Neural cell (in vitro differentiated cells): ENCODE measurements at regions not wholly inside any gene's neighbourhood (a gene's known extent, or its start where the extent isn't known, plus 50 kb on each side); places are given as distances from the start of the nearest gene placed in this dataset.

Source experiments
- H2AFZ ChIP-seq: fragments of 200-600, 300-800 bp; sonication (generic), shearing (Covaris generic); 2 replicates; pipeline ENCODE4 v1.6.0; 2014; ENCODE audit warnings: low read depth, mild to moderate bottlenecking, antibody characterized with exemption, low read length, moderate library complexity
- H3F3A ChIP-seq: fragments of 200-600 bp; shearing (Covaris generic); 2 replicates; pipeline ENCODE4 v1.6.1; 2016; ENCODE audit warnings: mild to moderate bottlenecking, moderate library complexity, mixed read lengths, antibody characterized with exemption, low read length; ENCODE audit not compliant: insufficient read depth, poor library complexity, severe bottlenecking
- H3K27ac ChIP-seq: fragments of 200-600, 300-800 bp; sonication (generic), shearing (Covaris generic); 2 replicates; pipeline ENCODE4 v1.5.1; 2014; ENCODE audit warnings: mild to moderate bottlenecking, low read length, moderate library complexity
- H3K27me3 ChIP-seq: fragments of 300-800, 200-600 bp; sonication (generic), shearing (Covaris generic); 2 replicates; pipeline ENCODE4 v1.6.0; 2014; ENCODE audit warnings: mild to moderate bottlenecking, low read depth, low read length, moderate library complexity; ENCODE audit not compliant: insufficient read depth
- H3K36me3 ChIP-seq: fragments of 300-800, 200-600 bp; sonication (generic), shearing (Covaris generic); 2 replicates; pipeline ENCODE4 v1.5.1; 2014; ENCODE audit warnings: mild to moderate bottlenecking, antibody characterized with exemption, low read length, moderate library complexity; ENCODE audit not compliant: insufficient read depth
- H3K4me2 ChIP-seq: fragments of 300-800, 200-600 bp; sonication (generic), shearing (Covaris generic); 2 replicates; pipeline ENCODE4 v1.6.0; 2014; ENCODE audit warnings: mild to moderate bottlenecking, low read length
- H3K4me3 ChIP-seq: fragments of 300-800, 200-600 bp; sonication (generic), shearing (Covaris generic); 2 replicates; pipeline ENCODE4 v1.5.1; 2014; ENCODE audit warnings: mild to moderate bottlenecking, low read length, moderate library complexity
- H3K79me2 ChIP-seq: fragments of 200-600 bp; shearing (Covaris generic); replicated peaks from 2 replicates; pipeline ENCODE4 v1.6.0; 2014; ENCODE audit warnings: mild to moderate bottlenecking, low read length, moderate library complexity; ENCODE audit not compliant: insufficient read depth
- H3K9ac ChIP-seq: fragments of 300-800, 200-600 bp; sonication (generic), shearing (Covaris generic); 2 replicates; pipeline ENCODE4 v1.6.1; 2016; ENCODE audit warnings: mild to moderate bottlenecking, low read length, mixed read lengths
- H3K9me2 ChIP-seq: fragments of 200-600 bp; shearing (Covaris generic); 2 replicates; pipeline ENCODE4 v1.6.1; 2016; ENCODE audit warnings: mild to moderate bottlenecking, low read length, mixed read lengths; ENCODE audit not compliant: insufficient read depth
- H3K9me3 ChIP-seq: fragments of 200-600, 300-800 bp; sonication (generic), shearing (Covaris generic); 2 replicates; pipeline ENCODE4 v1.6.1; 2016; ENCODE audit warnings: mild to moderate bottlenecking, mixed run types, low read length, moderate library complexity, mixed read lengths
- H4K20me1 ChIP-seq: fragments of 200-600 bp; shearing (Covaris generic); 2 replicates; pipeline ENCODE4 v1.6.1; 2016; ENCODE audit warnings: mild to moderate bottlenecking, mixed run types; ENCODE audit not compliant: insufficient read depth
- CTCF ChIP-seq: fragments of 450-650 bp; IDR thresholded peaks from 2 replicates; pipeline ENCODE4 v1.5.1; 2014; ENCODE audit warnings: antibody characterized with exemption, mild to moderate bottlenecking, moderate library complexity; ENCODE audit not compliant: poor library complexity, severe bottlenecking
- EP300 ChIP-seq: fragments of 450-650 bp; conservative IDR thresholded peaks from 2 replicates; pipeline ENCODE4 v1.6.1; 2014; ENCODE audit warnings: antibody characterized with exemption, mild to moderate bottlenecking, moderate library complexity; ENCODE audit not compliant: poor library complexity, severe bottlenecking
- EZH2 ChIP-seq: fragments of 200-600, 300-800 bp; shearing (Covaris generic), sonication (generic); IDR thresholded peaks from 2 replicates; pipeline ENCODE4 v1.6.1; 2014; ENCODE audit warnings: antibody characterized with exemption, low read length, borderline replicate concordance, mild to moderate bottlenecking; ENCODE audit not compliant: insufficient read depth, poor library complexity, severe bottlenecking
- MXI1 ChIP-seq: fragments of 450-650 bp; conservative IDR thresholded peaks from 2 replicates; pipeline ENCODE4 v1.6.1; 2014; ENCODE audit warnings: antibody characterized with exemption, mild to moderate bottlenecking; ENCODE audit not compliant: poor library complexity, severe bottlenecking
- POLR2AphosphoS5 ChIP-seq: IDR thresholded peaks from 2 replicates; pipeline ENCODE4 v1.6.1; 2012
- RAD21 ChIP-seq: fragments of 450-650 bp; conservative IDR thresholded peaks from 2 replicates; pipeline ENCODE4 v1.6.1; 2014; ENCODE audit warnings: antibody characterized with exemption, mild to moderate bottlenecking, moderate library complexity
- REST ChIP-seq: IDR thresholded peaks from 2 replicates; pipeline ENCODE4 v1.6.1; 2012; ENCODE audit warnings: borderline replicate concordance
- SMC3 ChIP-seq: fragments of 450-650 bp; conservative IDR thresholded peaks from 2 replicates; pipeline ENCODE4 v1.6.1; 2014; ENCODE audit warnings: antibody characterized with exemption, mild to moderate bottlenecking, moderate library complexity; ENCODE audit not compliant: poor library complexity
- TAF1 ChIP-seq: IDR thresholded peaks from 2 replicates; pipeline ENCODE4 v1.6.1; 2012; ENCODE audit warnings: low read depth

GRCh38 chr4:189060104-189060503, 880.6 kb upstream of the FRG1 start:
- no peaks in the 10 kb centered on the region for H4K20me1 ChIP-seq
- H3F3A ChIP-seq, result no peaks in the 10 kb centered on the region
- no peak overlapping the region for H3K27ac ChIP-seq
- no peaks in the 10 kb centered on the region for H3K9me3 ChIP-seq
- H3K9me2 ChIP-seq, result no peaks in the 10 kb centered on the region
- H3K9ac ChIP-seq, result no peak overlapping the region
- no peaks in the 10 kb centered on the region for H3K79me2 ChIP-seq
- no peaks in the 10 kb centered on the region for H3K36me3 ChIP-seq
- H3K27me3 ChIP-seq, result no peaks in the 10 kb centered on the region
- no peak for TF ChIP-seq CTCF
- TF ChIP-seq RAD21, result no peak
- no peak for TF ChIP-seq MXI1
- TF ChIP-seq EZH2, result no peak
- no peak for TF ChIP-seq POLR2AphosphoS5
- TF ChIP-seq REST, result no peak
- no peak for TF ChIP-seq TAF1
- TF ChIP-seq EP300, result no peak
- TF ChIP-seq SMC3, result no peak
- no peak overlapping the region for H3K4me3 ChIP-seq
- no peak overlapping the region for H2AFZ ChIP-seq
- no peak overlapping the region for H3K4me2 ChIP-seq

GRCh38 chr4:189062047-189062820, 878.4 kb upstream of the FRG1 start:
- no peaks in the 10 kb centered on the region for H3K79me2 ChIP-seq
- H3K36me3 ChIP-seq, result no peaks in the 10 kb centered on the region
- H3K4me3 ChIP-seq, result no peak overlapping the region
- no peaks in the 10 kb centered on the region for H4K20me1 ChIP-seq
- no peak overlapping the region for H2AFZ ChIP-seq
- H3K27ac ChIP-seq, result no peak overlapping the region
- no peaks in the 10 kb centered on the region for H3K9me3 ChIP-seq
- H3K9ac ChIP-seq, result no peak overlapping the region
- no peaks in the 10 kb centered on the region for H3K9me2 ChIP-seq
- H3K27me3 ChIP-seq, result no peaks in the 10 kb centered on the region
- TF ChIP-seq EP300 (no peak), RAD21 (no peak), SMC3 (no peak), CTCF (no peak), EZH2 (no peak), REST (no peak), POLR2AphosphoS5 (no peak), MXI1 (no peak), TAF1 (no peak)
- H3K4me2 ChIP-seq, result no peak overlapping the region
- H3F3A ChIP-seq, result no peaks in the 10 kb centered on the region
